Hippocampal formation (tissue), 2 donors: ENCODE measurements at regions not wholly inside any gene's neighbourhood (a gene's known extent, or its start where the extent isn't known, plus 50 kb on each side); places are given as distances from the start of the nearest gene placed in this dataset.

Source experiments
- DNase-seq, 2 donors: peaks; one replicate each; lab custom pipeline; 2025; lab: John Stamatoyannopoulos, UW

DNA sequence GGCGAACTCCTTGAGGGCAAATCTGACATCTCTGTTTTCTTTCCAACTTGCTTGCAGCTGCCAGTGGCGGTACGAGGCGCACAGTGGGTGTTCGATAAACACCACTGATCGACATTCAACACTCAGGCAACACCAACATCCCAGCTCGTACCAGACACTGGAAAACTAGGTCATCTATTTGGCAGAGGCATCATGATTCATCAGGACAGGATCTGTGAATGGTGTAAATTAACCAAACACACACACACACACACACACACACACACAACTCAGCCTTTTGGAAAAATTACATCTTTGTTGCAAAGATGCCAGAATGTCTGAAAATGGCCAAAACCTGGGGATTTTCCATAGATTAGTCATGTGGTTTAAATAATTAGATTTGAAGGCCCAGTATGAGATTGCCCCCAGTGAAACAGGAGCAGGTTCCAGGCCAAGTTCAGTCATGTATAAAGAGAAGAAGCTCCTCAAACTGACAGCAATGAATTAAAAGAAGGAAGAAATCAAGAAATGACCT lies 150.5 kb upstream of the NCKAP5 start:
- DNase-seq: peak; percentile 24 to 48

DNA sequence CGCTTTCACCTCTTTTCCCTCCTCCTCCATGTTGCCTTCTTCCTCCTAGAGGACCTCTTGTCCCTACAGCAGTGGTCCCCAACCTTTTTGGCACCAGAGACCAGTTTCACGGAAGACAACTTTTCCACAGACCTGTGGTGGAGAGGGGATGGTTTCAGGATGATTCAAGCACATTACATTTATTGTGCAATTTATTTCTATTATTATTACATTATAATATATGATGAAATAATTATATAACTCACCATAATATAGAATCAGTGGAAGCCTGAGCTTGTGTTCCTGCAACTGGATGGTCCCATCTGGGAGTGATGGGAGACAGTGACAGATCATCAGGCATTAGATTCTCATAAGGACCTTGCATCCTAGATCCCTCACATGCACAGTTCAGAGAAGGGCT lies 152.2 kb upstream of the NCKAP5 start:
- no peak for DNase-seq

- no peak for DNase-seq
These were observed 152.9 kb upstream of the NCKAP5 start for GRCh38 chr2:133721118-133721517.

DNA sequence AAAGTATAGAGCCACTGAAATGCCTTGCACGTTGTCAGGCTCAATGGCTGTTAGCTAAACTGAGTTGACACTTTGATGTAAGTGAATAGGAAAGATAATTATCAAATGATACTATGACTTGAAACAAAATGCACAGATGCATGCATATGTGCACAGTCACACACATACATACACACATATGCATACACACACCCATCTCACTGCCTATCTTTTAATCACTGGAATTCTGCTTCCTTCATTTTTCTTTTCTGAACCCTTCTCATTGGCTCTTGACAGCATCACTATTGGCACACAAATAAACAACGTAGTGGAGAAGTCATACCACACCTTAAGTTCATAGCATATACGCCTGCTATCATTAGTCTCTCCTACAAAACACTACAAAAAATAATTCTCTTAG lies 154.9 kb upstream of the NCKAP5 start:
- no peak for DNase-seq

GRCh38 chr2:133726973-133727372 lies 158.7 kb upstream of the NCKAP5 start:
- DNase-seq: no peak

DNA sequence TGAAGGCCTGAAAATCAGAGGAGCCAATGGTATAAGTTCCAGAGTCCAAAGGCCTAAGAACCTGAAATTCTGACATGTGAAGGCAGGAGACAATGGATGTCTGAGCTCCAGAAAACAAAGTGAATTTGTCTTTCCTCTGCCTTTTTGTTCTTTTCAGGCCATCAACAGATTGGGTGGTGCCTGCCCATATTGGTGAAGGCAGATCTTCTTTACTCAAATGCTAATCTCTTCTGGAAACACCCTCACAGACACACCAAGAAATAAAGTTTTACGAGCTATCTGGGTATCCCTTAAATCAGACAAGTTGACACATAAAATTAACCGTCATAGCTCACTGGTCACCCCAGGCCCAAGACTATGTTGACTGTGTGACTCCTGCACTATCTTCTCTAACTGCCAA lies 163.8 kb upstream of the NCKAP5 start:
- no peak for DNase-seq

GRCh38 chr2:133732982-133733900 lies 165.0 kb upstream of the NCKAP5 start:
- no peak for DNase-seq

- no peak for DNase-seq
These were observed 165.6 kb upstream of the NCKAP5 start for GRCh38 chr2:133733901-133734255.

GRCh38 chr2:133734716-133735495 lies 166.6 kb upstream of the NCKAP5 start:
- DNase-seq: no peak

DNA sequence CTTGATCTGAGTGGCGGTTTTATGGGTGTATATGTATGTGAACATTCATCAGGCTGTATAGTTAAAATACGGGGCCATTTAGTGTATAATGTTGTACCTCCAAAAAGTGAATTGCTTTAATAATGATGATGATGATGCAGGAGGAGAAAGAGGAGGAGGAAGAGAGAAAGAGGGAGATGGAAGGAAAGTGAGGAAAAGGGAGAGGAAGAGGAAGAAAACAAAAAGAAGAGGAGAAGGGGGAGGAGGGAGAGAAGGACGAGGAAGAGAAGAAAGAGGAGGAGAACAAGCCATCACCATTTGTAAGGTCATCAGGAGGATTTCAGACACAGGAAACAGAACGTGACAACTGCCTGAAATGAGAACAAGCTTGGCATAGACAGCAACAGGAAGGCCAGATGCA lies 168.4 kb upstream of the NCKAP5 start:
- DNase-seq: no peak

DNA sequence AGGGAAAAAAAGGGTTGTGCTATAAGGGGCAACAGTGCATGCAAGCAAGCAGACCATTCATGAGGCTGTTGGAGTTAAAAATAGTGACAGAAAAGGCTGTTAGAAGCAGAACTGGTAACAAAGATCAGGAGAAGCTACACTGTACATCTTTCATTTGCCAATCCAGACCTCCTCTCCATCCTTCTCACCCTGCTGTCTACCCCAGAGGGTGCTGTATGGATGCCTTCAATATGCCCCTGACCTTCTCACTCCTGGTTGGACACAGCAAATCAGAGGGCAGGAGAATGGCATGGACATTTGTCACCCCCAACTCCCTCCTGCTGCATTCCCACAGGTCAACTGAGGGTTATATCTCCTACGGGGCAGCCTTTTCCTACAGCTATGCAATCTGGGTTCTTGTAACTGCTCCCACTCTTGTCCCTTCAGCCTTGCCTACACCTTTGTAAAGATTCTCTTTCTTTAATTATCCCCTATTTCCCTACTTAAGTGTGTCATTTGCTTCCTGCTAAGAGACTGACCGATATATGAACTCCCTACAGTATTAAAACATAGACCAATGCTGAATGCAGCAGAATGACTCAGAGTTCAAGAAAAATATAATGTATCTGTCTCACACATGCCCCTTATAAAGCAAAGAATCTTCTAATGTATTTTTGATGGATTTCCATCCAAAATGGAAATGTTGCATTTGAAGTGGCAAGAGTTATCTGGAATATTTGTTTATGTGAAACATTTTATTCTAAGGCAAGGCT lies 169.2 kb upstream of the NCKAP5 start:
- no peak for DNase-seq

GRCh38 chr2:133739039-133739438 lies 170.8 kb upstream of the NCKAP5 start:
- DNase-seq: no peak

DNA sequence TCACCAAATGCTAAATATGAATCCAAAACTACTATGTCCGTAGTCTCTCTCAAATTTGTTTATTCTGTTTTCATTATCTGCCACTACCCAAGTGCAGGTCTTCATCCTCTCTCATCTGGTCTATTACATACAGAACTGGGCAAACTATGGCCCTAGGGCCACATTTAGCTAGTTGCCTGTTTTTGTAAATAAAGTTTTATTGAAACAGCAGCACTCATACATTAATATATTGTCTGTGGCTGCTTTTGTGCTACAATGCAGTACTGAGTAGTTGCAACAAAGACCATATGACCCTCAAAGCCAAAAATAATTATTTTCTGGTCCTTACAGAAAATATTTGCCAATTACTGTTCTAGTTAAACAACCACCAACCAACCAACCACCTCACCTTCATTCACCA lies 172.2 kb upstream of the NCKAP5 start:
- no peak for DNase-seq

DNA sequence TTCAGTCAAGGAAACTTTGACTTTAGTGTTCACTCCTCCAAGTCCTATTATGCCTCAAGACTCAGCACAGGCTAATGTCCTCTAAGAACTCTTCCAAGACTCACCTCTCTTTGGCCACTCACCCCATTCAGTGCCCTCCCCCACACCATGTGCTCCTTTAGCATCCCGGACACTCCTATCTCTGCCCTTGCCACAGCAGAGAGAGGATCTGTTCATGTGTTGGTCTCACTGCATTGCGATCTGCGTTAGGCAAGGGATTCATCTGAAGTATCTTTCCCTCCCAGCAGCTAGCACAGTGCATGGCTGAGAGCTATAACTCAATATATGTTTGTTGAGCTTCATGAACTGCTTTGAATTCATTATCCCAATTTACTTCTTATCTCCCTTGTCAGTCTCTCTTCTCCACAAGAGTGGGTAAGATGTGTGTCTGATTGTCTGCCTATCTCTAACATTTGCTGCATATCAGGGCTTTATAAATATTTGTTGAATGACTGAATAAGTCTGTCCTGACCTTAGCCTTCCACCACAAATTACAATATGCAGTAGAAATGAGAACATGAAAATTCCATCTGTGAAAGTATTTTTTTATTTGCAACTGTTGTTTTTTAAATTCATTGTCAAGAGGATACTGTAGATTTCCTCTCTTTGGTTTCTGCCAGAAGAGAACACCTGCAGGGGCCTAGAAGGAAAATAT lies 179.9 kb upstream of the NCKAP5 start:
- DNase-seq: no peak

- DNase-seq: no peak
These were observed 185.4 kb upstream of the NCKAP5 start for GRCh38 chr2:133753665-133754064.

DNA sequence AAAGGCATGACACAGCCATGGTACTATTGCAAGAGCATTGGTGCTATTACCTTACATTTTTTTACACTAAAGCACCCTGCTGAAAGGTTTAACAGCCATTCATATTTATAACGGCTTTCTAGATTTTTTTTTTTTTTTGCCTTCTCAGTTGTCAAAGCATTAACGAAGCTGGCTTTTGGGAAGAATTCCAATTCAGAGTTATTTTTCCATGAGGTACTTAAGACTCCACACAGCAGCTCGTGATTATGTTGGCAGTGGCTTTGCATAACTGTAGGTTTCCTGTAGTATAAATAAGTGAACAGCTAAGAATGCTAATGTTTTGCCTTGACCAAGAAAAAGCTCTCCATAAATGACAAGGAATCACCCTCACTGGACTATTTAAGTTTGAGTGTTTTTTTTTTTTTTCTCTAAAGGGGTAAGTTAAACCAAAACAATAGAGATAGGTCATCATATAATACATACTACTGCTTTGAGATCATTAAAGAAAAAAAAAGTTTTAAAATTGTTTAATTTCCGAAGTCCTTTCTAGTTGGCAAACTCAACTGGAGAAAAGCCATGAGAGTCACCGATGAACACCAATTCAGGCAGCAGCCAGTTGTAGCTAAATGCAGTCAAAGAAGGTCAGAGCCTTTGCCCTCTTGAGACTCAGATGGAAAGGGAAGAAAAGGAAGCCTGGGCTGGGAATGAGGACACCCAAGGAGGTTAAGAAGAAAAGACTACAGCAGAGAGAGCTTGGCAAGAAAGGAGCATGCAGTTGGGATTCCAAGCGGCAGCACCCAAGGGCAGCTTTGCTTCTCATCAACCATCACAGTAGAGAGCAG lies 187.4 kb upstream of the NCKAP5 start:
- no peak for DNase-seq

- no peak for DNase-seq
These were observed 188.6 kb upstream of the NCKAP5 start for GRCh38 chr2:133756833-133757232.

DNA sequence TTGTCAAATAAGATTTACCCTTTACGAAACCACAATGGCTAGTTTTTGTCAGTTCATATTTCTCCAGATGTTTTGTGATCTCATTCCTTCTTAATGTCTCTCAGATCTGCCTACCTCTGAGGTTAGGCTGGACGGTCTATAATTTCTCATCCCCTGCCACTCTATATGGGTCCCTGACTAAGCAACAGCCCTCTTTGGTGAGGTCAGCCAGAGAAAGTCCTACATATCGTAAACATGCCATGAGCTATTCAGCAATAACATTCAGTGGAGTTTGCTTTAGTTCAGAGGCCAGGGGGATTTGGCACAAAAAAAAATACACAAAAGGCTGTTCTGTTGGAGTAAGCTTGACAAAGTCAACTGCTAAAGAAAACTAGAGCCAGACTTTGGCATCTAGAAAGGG lies 192.1 kb upstream of the NCKAP5 start:
- DNase-seq: no peak

DNA sequence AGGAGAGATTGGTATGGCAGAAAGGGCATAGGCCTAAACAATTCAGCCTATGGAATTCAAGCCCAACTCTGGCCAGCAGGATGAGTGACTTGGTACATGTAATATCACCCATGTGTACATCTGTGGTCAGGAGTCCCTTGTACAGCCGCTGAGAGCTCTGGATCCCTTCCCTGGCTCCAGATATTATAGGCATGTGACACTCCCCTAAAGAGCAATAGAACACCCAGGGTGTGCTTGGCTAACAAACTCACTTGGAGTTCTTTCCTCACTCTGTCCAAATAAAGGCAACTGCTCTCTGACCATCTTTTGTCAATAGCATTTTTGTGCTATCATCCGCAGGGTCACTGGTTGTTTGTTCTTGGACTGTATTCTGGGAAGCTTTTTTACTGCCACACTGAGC lies 197.4 kb upstream of the NCKAP5 start:
- no peak for DNase-seq

DNA sequence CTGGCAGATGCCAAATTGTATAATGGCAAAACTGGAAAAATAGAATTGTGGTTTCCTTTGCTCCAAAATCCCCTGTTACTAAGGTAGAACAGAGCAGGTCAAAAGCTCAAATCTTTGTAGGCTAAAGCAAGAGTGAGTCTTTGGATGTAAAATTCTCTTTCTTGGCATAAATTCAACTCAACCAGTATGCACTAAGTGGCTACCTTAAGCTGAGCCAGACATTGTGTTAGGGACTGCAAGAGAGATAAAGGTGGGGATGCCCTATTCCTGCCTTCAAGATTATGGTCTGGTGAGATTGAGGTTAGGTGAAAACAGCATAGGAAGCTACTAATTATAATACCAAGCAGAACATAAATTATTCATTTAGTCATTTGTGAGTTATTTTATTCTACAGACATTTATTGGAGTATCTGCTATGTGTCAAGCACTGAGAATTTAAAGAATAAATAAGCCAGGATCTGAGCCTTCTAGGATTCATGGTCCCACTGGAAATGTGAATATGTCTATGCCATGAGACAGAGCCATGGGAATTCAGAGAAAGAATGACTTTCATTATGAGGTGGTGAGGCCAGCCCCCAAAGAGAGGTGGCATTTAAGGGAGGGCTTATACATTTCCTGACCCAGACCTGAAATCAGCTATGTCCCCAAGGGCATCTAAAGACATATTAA lies 198.0 kb upstream of the NCKAP5 start:
- no peak for DNase-seq
